ENCODE measurements at regions not wholly inside any gene's neighbourhood (a gene's known extent, or its start where the extent isn't known, plus 50 kb on each side); places are given as distances from the start of the nearest gene placed in this dataset.

- TF ChIP-seq CTCF (IDR thresholded peaks at IDR 0.05) (no peak), POLR2A (IDR thresholded peaks at IDR 0.05) (no peak), POLR2AphosphoS5 (IDR thresholded peaks at IDR 0.05) (no peak)
These were observed 240.4 kb upstream of the SOX21 start for GRCh38 chr13:94952787-94953186.

Measured in sigmoid colon (tissue), 4 donors.